ENCODE measurements at regions not wholly inside any gene's neighbourhood (a gene's known extent, or its start where the extent isn't known, plus 50 kb on each side); places are given as distances from the start of the nearest gene placed in this dataset.

GRCh38 chr1:36721261-36721660, 238.5 kb upstream of the CSF3R start:
- intact Hi-C loops (cut with micrococcal nuclease): no loop called here

GRCh38 chr1:36717431-36717830, 234.7 kb upstream of the CSF3R start:
- intact Hi-C loops (cut with micrococcal nuclease): no loop called here

- intact Hi-C loops (cut with micrococcal nuclease): no loop called here
Measured at GRCh38 chr1:36715797-36716196, 233.1 kb upstream of the CSF3R start.

- intact Hi-C loops (cut with micrococcal nuclease): loop anchor here (5.0 kb wide), 1 partner anchor 273 kb away; no protein-coding TSS in a partner anchor
Measured at GRCh38 chr1:36714301-36714700, 231.6 kb upstream of the CSF3R start.

- intact Hi-C loops (cut with micrococcal nuclease): loop anchor here (5.0 kb wide), 1 partner anchor 276 kb away; no protein-coding TSS in a partner anchor
Measured at GRCh38 chr1:36711480-36711879, 228.8 kb upstream of the CSF3R start.

GRCh38 chr1:36710951-36711350, 228.2 kb upstream of the CSF3R start:
- intact Hi-C loops (cut with micrococcal nuclease): loop anchor here (5.0 kb wide), 1 partner anchor 276 kb away; no protein-coding TSS in a partner anchor

- intact Hi-C loops (cut with micrococcal nuclease): loop anchor here (5.0 kb wide), 1 partner anchor 277 kb away; no protein-coding TSS in a partner anchor
Measured at GRCh38 chr1:36709869-36710481, 227.3 kb upstream of the CSF3R start.

GRCh38 chr1:36708587-36708986, 225.9 kb upstream of the CSF3R start:
- intact Hi-C loops (cut with micrococcal nuclease): no loop called here

GRCh38 chr1:36707221-36707620, 224.5 kb upstream of the CSF3R start:
- intact Hi-C loops (cut with micrococcal nuclease): no loop called here

GRCh38 chr1:36706416-36706815, 223.7 kb upstream of the CSF3R start:
- intact Hi-C loops (cut with micrococcal nuclease): no loop called here

- intact Hi-C loops (cut with micrococcal nuclease): no loop called here
Measured at GRCh38 chr1:36705629-36706028, 222.9 kb upstream of the CSF3R start.

GRCh38 chr1:36703526-36704208, 221.0 kb upstream of the CSF3R start:
- intact Hi-C loops (cut with micrococcal nuclease): loop anchor here (5.0 kb wide), 1 partner anchor 619 kb away; no protein-coding TSS in a partner anchor

GRCh38 chr1:36702963-36703362, 220.2 kb upstream of the CSF3R start:
- intact Hi-C loops (cut with micrococcal nuclease): loop anchor here (5.0 kb wide), 1 partner anchor 619 kb away; no protein-coding TSS in a partner anchor

- intact Hi-C loops (cut with micrococcal nuclease): no loop called here
Measured at GRCh38 chr1:36699113-36699911, 216.6 kb upstream of the CSF3R start.

- intact Hi-C loops (cut with micrococcal nuclease): no loop called here
Measured at GRCh38 chr1:36697836-36698605, 215.3 kb upstream of the CSF3R start.

GRCh38 chr1:36696261-36696940, 213.7 kb upstream of the CSF3R start:
- intact Hi-C loops (cut with micrococcal nuclease): no loop called here

GRCh38 chr1:36693603-36694002, 210.9 kb upstream of the CSF3R start:
- intact Hi-C loops (cut with micrococcal nuclease): no loop called here

- intact Hi-C loops (cut with micrococcal nuclease): no loop called here
Measured at GRCh38 chr1:36693161-36693525, 210.4 kb upstream of the CSF3R start.

- intact Hi-C loops (cut with micrococcal nuclease): no loop called here
Measured at GRCh38 chr1:36692465-36693160, 209.9 kb upstream of the CSF3R start.

- intact Hi-C loops (cut with micrococcal nuclease): no loop called here
Measured at GRCh38 chr1:36691374-36691773, 208.7 kb upstream of the CSF3R start.

Data from T-helper 1 cell treated with Interleukin-12 subunit alpha and Interleukin-12 subunit beta and Interleukin-4 antibody, amounts not matched to agents 30 ng/mL and 1 ng/mL, for 36 hours (primary cell).